Suprapubic skin (tissue), 3 donors: ENCODE measurements at regions not wholly inside any gene's neighbourhood (a gene's known extent, or its start where the extent isn't known, plus 50 kb on each side); places are given as distances from the start of the nearest gene placed in this dataset.

Source experiments
- POLR2AphosphoS5 ChIP-seq, 3 donors: sonication (generic); formaldehyde crosslinking; IDR thresholded peaks; one replicate each; pipeline ENCODE4 v1.6.1; 2017; ENCODE audit warnings: antibody characterized with exemption in 3 of 3
- TF ChIP-seq, protein P1 (sequence below), 2 donors: fragments of 200-600 bp in 1 of 2; fragments of 450-650 bp in 1 of 2; sonication (generic) in 1 of 2; IDR thresholded peaks; one replicate each; pipeline ENCODE4 v1.5.1; 2016 to 2019; ENCODE audit warnings: antibody characterized with exemption in 2 of 2, mild to moderate bottlenecking in 1 of 2, moderate library complexity in 1 of 2

DNA sequence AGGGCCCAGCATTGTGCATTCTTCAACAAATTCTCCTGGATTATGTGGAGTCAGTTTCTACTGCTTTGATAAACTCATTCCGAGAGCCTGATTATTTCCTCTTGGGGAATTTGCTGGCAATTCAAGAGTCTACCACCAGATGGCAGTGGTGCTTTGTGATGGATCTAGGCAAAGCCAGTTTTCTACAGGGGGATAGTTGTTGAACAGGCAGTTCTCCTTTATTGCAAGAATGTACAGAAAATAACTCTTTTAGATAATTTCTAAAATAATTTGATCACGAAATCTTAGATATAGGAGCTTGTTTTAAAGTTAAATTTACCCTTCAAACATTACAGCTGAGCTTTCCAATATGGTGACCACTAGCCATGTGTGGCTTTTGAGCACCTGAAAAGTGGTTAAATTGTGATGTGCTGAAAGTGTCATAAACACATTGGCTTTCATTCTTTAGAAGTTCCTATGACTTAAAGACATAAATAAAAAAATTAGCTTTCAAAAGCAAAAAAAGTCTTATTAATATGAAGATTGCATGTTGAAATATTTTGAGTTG lies 66.7 kb upstream of the HAAO start:
- no peak for TF ChIP-seq POLR2AphosphoS5 (IDR thresholded peaks at IDR 0.05)
- TF ChIP-seq, protein P1, sequence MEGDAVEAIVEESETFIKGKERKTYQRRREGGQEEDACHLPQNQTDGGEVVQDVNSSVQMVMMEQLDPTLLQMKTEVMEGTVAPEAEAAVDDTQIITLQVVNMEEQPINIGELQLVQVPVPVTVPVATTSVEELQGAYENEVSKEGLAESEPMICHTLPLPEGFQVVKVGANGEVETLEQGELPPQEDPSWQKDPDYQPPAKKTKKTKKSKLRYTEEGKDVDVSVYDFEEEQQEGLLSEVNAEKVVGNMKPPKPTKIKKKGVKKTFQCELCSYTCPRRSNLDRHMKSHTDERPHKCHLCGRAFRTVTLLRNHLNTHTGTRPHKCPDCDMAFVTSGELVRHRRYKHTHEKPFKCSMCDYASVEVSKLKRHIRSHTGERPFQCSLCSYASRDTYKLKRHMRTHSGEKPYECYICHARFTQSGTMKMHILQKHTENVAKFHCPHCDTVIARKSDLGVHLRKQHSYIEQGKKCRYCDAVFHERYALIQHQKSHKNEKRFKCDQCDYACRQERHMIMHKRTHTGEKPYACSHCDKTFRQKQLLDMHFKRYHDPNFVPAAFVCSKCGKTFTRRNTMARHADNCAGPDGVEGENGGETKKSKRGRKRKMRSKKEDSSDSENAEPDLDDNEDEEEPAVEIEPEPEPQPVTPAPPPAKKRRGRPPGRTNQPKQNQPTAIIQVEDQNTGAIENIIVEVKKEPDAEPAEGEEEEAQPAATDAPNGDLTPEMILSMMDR (IDR thresholded peaks at IDR 0.05), result peak; percentile 67 to 88
